Adipose tissue (tissue), 3 donors: ENCODE measurements at regions not wholly inside any gene's neighbourhood (a gene's known extent, or its start where the extent isn't known, plus 50 kb on each side); places are given as distances from the start of the nearest gene placed in this dataset.

Experiments used
- H3K27ac ChIP-seq: one replicate; pipeline ENCODE4 v1.5.1; 2013; ENCODE audit warnings: low read depth, low read length
- WGBS, 3 donors: extraction: QIAGEN DNeasy Blood & Tissue Kit; methylation state at CpG; one replicate each; pipeline ENCODE4 v1.1.7; 2013; 5-methylcytosine and 5-hydroxymethylcytosine counted together
- donor health status: healthy with polysubstance abuse.
- donor health status: Bipolar disorder and iron deficiency.
- donor health status: healthy.

- H3K27ac ChIP-seq, result no peak overlapping the region
These were observed 254.4 kb downstream of the DLEU7 start for GRCh38 chr13:50589139-50589538.

GRCh38 chr13:50589651-50590054 lies 253.8 kb downstream of the DLEU7 start:
- 40 to 68% (median 64%) methylated on average over 2 of the region's 2 CpGs for WGBS, 3 donors
- H3K27ac ChIP-seq, result no peak overlapping the region

- no peak overlapping the region for H3K27ac ChIP-seq
- WGBS, 3 donors, result 66 to 77% (median 77%) methylated on average over 2 of the region's 2 CpGs
These were observed 250.9 kb downstream of the DLEU7 start for GRCh38 chr13:50592412-50593155.

GRCh38 chr13:50593207-50593606 lies 250.3 kb downstream of the DLEU7 start:
- 68 to 83% (median 83%) methylated on average over 1 of the region's 1 CpG for WGBS, 3 donors
- no peak overlapping the region for H3K27ac ChIP-seq

- no peak overlapping the region for H3K27ac ChIP-seq
- WGBS, 3 donors, result 48 to 70% (median 48%) methylated on average over 11 of the region's 11 CpGs
These were observed 249.0 kb downstream of the DLEU7 start for GRCh38 chr13:50594276-50595051.

GRCh38 chr13:50595196-50595595 lies 248.3 kb downstream of the DLEU7 start:
- WGBS, 3 donors, result 74 to 92% (median 85%) methylated on average over 3 of the region's 3 CpGs
- H3K27ac ChIP-seq, result no peak overlapping the region

GRCh38 chr13:50596156-50596555 lies 247.3 kb downstream of the DLEU7 start:
- no peak overlapping the region for H3K27ac ChIP-seq
- 78 to 93% (median 90%) methylated on average over 1 of the region's 1 CpG for WGBS, 3 donors

GRCh38 chr13:50596776-50597203 lies 246.7 kb downstream of the DLEU7 start:
- 60 to 76% (median 64%) methylated on average over 2 of the region's 2 CpGs for WGBS, 3 donors
- no peak overlapping the region for H3K27ac ChIP-seq

- 42 to 60% (median 56%) methylated on average over 3 of the region's 3 CpGs for WGBS, 3 donors
- no peak overlapping the region for H3K27ac ChIP-seq
These were observed 245.2 kb downstream of the DLEU7 start for GRCh38 chr13:50598338-50598737.

- WGBS, 3 donors, result 42 to 64% (median 61%) methylated on average over 5 of the region's 5 CpGs
- no peak overlapping the region for H3K27ac ChIP-seq
These were observed 244.4 kb downstream of the DLEU7 start for GRCh38 chr13:50599046-50599445.

GRCh38 chr13:50599927-50600326 lies 243.6 kb downstream of the DLEU7 start:
- WGBS, 3 donors, result 41 to 80% (median 59%) methylated on average over 2 of the region's 2 CpGs
- no peak overlapping the region for H3K27ac ChIP-seq

GRCh38 chr13:50608370-50608769 lies 235.1 kb downstream of the DLEU7 start:
- H3K27ac ChIP-seq, result no peak overlapping the region
- 74 to 83% (median 83%) methylated on average over 7 of the region's 7 CpGs for WGBS, 3 donors

- WGBS, 3 donors, result 54 to 85% (median 79%) methylated on average over 3 of the region's 3 CpGs
- no peak overlapping the region for H3K27ac ChIP-seq
These were observed 234.5 kb downstream of the DLEU7 start for GRCh38 chr13:50609011-50609410.

GRCh38 chr13:50610238-50610637 lies 233.3 kb downstream of the DLEU7 start:
- no peak overlapping the region for H3K27ac ChIP-seq
- 86 to 93% (median 91%) methylated on average over 2 of the region's 2 CpGs for WGBS, 3 donors

- 74 to 85% (median 77%) methylated on average over 5 of the region's 5 CpGs for WGBS, 3 donors
- no peak overlapping the region for H3K27ac ChIP-seq
These were observed 232.2 kb downstream of the DLEU7 start for GRCh38 chr13:50611117-50611781.

- 58 to 83% (median 80%) methylated on average over 3 of the region's 3 CpGs for WGBS, 3 donors
- no peak overlapping the region for H3K27ac ChIP-seq
These were observed 230.8 kb downstream of the DLEU7 start for GRCh38 chr13:50612717-50613116.

GRCh38 chr13:50613356-50613831 lies 230.1 kb downstream of the DLEU7 start:
- 72 to 74% (median 74%) methylated on average over 6 of the region's 6 CpGs for WGBS, 3 donors
- no peak overlapping the region for H3K27ac ChIP-seq

GRCh38 chr13:50615234-50615633 lies 228.3 kb downstream of the DLEU7 start:
- 79 to 97% (median 87%) methylated on average over 2 of the region's 2 CpGs for WGBS, 3 donors
- no peak overlapping the region for H3K27ac ChIP-seq

- H3K27ac ChIP-seq, result no peak overlapping the region
- WGBS, 3 donors, result 82 to 93% (median 87%) methylated on average over 2 of the region's 2 CpGs
These were observed 227.4 kb downstream of the DLEU7 start for GRCh38 chr13:50616101-50616500.
